ENCODE measurements at regions not wholly inside any gene's neighbourhood (a gene's known extent, or its start where the extent isn't known, plus 50 kb on each side); places are given as distances from the start of the nearest gene placed in this dataset.

DNA sequence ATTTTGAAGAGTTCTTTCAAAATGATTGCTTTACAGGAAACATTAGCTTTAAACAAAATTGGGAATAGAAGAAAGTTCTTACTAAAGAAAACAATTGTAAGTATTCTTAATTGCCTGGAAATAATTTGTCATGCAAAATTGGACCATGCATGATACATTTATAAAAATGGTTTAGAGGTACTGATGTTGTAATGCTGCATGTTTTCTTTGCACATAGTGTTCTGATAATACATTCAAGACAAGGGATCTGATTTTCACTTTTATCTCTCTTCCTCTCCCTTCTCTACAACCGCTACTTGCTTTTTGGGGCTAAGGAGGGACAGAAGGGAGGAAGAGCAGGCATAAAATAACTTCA lies 211.6 kb upstream of the MPDZ start (continued):
- TF ChIP-seq, protein P1, sequence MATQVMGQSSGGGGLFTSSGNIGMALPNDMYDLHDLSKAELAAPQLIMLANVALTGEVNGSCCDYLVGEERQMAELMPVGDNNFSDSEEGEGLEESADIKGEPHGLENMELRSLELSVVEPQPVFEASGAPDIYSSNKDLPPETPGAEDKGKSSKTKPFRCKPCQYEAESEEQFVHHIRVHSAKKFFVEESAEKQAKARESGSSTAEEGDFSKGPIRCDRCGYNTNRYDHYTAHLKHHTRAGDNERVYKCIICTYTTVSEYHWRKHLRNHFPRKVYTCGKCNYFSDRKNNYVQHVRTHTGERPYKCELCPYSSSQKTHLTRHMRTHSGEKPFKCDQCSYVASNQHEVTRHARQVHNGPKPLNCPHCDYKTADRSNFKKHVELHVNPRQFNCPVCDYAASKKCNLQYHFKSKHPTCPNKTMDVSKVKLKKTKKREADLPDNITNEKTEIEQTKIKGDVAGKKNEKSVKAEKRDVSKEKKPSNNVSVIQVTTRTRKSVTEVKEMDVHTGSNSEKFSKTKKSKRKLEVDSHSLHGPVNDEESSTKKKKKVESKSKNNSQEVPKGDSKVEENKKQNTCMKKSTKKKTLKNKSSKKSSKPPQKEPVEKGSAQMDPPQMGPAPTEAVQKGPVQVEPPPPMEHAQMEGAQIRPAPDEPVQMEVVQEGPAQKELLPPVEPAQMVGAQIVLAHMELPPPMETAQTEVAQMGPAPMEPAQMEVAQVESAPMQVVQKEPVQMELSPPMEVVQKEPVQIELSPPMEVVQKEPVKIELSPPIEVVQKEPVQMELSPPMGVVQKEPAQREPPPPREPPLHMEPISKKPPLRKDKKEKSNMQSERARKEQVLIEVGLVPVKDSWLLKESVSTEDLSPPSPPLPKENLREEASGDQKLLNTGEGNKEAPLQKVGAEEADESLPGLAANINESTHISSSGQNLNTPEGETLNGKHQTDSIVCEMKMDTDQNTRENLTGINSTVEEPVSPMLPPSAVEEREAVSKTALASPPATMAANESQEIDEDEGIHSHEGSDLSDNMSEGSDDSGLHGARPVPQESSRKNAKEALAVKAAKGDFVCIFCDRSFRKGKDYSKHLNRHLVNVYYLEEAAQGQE (IDR thresholded peaks at IDR 0.05), result no peak
- TF ChIP-seq HNF4A (conservative IDR thresholded peaks at IDR 0.05), result no peak
- TF ChIP-seq EGR1 (IDR thresholded peaks at IDR 0.05; ENCODE audit: low read depth in 2 of 2), result no peak
- TF ChIP-seq, protein P2, sequence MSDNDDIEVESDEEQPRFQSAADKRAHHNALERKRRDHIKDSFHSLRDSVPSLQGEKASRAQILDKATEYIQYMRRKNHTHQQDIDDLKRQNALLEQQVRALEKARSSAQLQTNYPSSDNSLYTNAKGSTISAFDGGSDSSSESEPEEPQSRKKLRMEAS (IDR thresholded peaks at IDR 0.05), result no peak

- Histone ChIP-seq H3K9ac (ENCODE audit: low read depth in 1 of 2, low read length in 2 of 2) (no peak overlapping the region), H3K4me1 (ENCODE audit: control insufficient read depth in 4 of 4, insufficient read depth in 4 of 4, low read length in 3 of 4) (no peaks in the 10 kb centered on the region), H3K27ac (ENCODE audit: low read depth in 1 of 2, low read length in 2 of 2) (no peak overlapping the region), H3K9me3 (ENCODE audit: control insufficient read depth in 4 of 4, low read length in 3 of 4) (no peaks in the 10 kb centered on the region), H3K4me3 (ENCODE audit: low read depth in 1 of 3, low read length in 3 of 3) (no peak overlapping the region), H3K36me3 (ENCODE audit: control insufficient read depth in 4 of 4, insufficient read depth in 3 of 4, low read depth in 1 of 4, low read length in 3 of 4) (no peaks in the 10 kb centered on the region), H3K27me3 (ENCODE audit: control insufficient read depth in 4 of 4, insufficient read depth in 4 of 4, low read length in 3 of 4) (peaks cover 0 to 3% (median 0%) of the 10 kb centered on the region in 4 donors)
- TF ChIP-seq, protein P3, sequence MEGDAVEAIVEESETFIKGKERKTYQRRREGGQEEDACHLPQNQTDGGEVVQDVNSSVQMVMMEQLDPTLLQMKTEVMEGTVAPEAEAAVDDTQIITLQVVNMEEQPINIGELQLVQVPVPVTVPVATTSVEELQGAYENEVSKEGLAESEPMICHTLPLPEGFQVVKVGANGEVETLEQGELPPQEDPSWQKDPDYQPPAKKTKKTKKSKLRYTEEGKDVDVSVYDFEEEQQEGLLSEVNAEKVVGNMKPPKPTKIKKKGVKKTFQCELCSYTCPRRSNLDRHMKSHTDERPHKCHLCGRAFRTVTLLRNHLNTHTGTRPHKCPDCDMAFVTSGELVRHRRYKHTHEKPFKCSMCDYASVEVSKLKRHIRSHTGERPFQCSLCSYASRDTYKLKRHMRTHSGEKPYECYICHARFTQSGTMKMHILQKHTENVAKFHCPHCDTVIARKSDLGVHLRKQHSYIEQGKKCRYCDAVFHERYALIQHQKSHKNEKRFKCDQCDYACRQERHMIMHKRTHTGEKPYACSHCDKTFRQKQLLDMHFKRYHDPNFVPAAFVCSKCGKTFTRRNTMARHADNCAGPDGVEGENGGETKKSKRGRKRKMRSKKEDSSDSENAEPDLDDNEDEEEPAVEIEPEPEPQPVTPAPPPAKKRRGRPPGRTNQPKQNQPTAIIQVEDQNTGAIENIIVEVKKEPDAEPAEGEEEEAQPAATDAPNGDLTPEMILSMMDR (IDR thresholded peaks at IDR 0.05; ENCODE audit: low read depth, low read length, missing input control), result no peak
- no peak for TF ChIP-seq RXRA (IDR thresholded peaks at IDR 0.05)
- no peak for TF ChIP-seq ZBTB33 (IDR thresholded peaks at IDR 0.05)
- TF ChIP-seq NR2F2 (IDR thresholded peaks at IDR 0.05), result no peak
- no peak for TF ChIP-seq HNF4A (conservative IDR thresholded peaks at IDR 0.05)
- WGBS, result 77% methylated on average over 6 of the region's 6 CpGs
- no peak for DNase-seq (ENCODE audit: low spot score)
Observed at GRCh38 chr9:13487936-13488335, 208.4 kb upstream of the MPDZ start.

DNA sequence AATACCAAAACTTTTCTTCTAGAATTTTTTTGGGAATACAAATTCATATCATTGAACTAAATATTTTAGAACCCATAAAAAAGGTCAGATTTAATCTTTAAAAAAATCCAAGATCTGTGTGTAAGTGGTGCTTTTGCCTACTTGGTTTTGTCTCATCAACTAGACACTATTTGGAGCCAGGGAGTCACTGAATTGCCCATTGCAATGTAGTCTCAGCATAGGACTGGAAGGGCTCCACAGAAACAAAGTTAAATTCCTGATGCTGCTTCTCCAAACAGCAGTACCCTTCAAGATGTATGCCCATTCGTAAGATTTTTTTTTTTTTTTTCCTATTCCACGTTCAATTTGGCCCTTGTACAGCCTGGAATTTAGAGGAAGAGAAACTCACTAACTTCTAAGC lies 208.0 kb upstream of the MPDZ start:
- Histone ChIP-seq H3K4me1 (ENCODE audit: control insufficient read depth in 4 of 4, insufficient read depth in 4 of 4, low read length in 3 of 4) (no peaks in the 10 kb centered on the region), H3K9me3 (ENCODE audit: control insufficient read depth in 4 of 4, low read length in 3 of 4) (no peaks in the 10 kb centered on the region), H3K9ac (ENCODE audit: low read depth in 1 of 2, low read length in 2 of 2) (no peak overlapping the region), H3K27me3 (ENCODE audit: control insufficient read depth in 4 of 4, insufficient read depth in 4 of 4, low read length in 3 of 4) (peaks cover 0 to 3% (median 0%) of the 10 kb centered on the region in 4 donors), H3K4me3 (ENCODE audit: low read depth in 1 of 3, low read length in 3 of 3) (no peak overlapping the region), H3K36me3 (ENCODE audit: control insufficient read depth in 4 of 4, insufficient read depth in 3 of 4, low read depth in 1 of 4, low read length in 3 of 4) (no peaks in the 10 kb centered on the region), H3K27ac (ENCODE audit: low read depth in 1 of 2, low read length in 2 of 2) (no peak overlapping the region)
- TF ChIP-seq FOXA2 (IDR thresholded peaks at IDR 0.05) (no peak), EGR1 (IDR thresholded peaks at IDR 0.05; ENCODE audit: low read depth in 2 of 2) (no peak)
- no peak for DNase-seq (ENCODE audit: low spot score)
- 43% methylated on average over 2 of the region's 2 CpGs for WGBS
